Liver (tissue), 8 donors: ENCODE measurements at regions not wholly inside any gene's neighbourhood (a gene's known extent, or its start where the extent isn't known, plus 50 kb on each side); places are given as distances from the start of the nearest gene placed in this dataset.
"Not testable (repeated sequence)": the region's sequence is repeated elsewhere in the genome, so short reads cannot be mapped to it uniquely, and the experiment has no call there.

Experiments
- DNase-seq: peaks from one replicate; pipeline ENCODE4 v3.0.0-alpha.2; 2017; ENCODE audit warnings: low spot score
- H3K27ac ChIP-seq, 2 donors: one replicate each; pipeline ENCODE4 v1.7.0; 2013; ENCODE audit warnings: inconsistent platforms in 2 of 2, low read length in 2 of 2, control low read depth in 1 of 2, low read depth in 1 of 2, mild to moderate bottlenecking in 1 of 2
- H3K27me3 ChIP-seq, 4 donors: one replicate each; pipeline versions ENCODE4 v1.6.1 to v1.7.0; 2013; ENCODE audit warnings: low read length in 3 of 4, inconsistent platforms in 1 of 4, mild to moderate bottlenecking in 1 of 4, moderate library complexity in 1 of 4; ENCODE audit not compliant: control insufficient read depth in 4 of 4, insufficient read depth in 4 of 4
- H3K36me3 ChIP-seq, 4 donors: one replicate each; pipeline versions ENCODE4 v1.6.1 to v1.7.0; 2013; ENCODE audit warnings: low read length in 3 of 4, mild to moderate bottlenecking in 3 of 4, low read depth in 1 of 4, moderate library complexity in 1 of 4; ENCODE audit not compliant: control insufficient read depth in 4 of 4, insufficient read depth in 3 of 4
- H3K4me1 ChIP-seq, 4 donors: one replicate each; pipeline versions ENCODE4 v1.6.1 to v1.7.0; 2013; ENCODE audit warnings: low read length in 3 of 4, mild to moderate bottlenecking in 3 of 4, moderate library complexity in 1 of 4; ENCODE audit not compliant: control insufficient read depth in 4 of 4, insufficient read depth in 4 of 4
- H3K4me3 ChIP-seq, 3 donors: one replicate each; pipeline versions ENCODE4 v1.6.1 to v1.7.0; 2013; ENCODE audit warnings: low read length in 3 of 3, control low read depth in 1 of 3, low read depth in 1 of 3, mild to moderate bottlenecking in 1 of 3
- H3K9ac ChIP-seq, 2 donors: one replicate each; pipeline ENCODE4 v1.7.0; 2013; ENCODE audit warnings: low read length in 2 of 2, mild to moderate bottlenecking in 2 of 2, moderate library complexity in 2 of 2, control low read depth in 1 of 2, low read depth in 1 of 2
- H3K9me3 ChIP-seq, 4 donors: one replicate each; pipeline versions ENCODE4 v1.6.1 to v1.7.0; 2013; ENCODE audit warnings: low read length in 3 of 4; ENCODE audit not compliant: control insufficient read depth in 4 of 4
- ATF3 ChIP-seq: IDR thresholded peaks from 2 replicates; pipeline ENCODE4 v1.6.1; 2016; ENCODE audit warnings: antibody characterized with exemption
- CTCF ChIP-seq: fragments of 150-350 bp; IDR thresholded peaks from 2 replicates; pipeline ENCODE4 v1.5.1; 2017; ENCODE audit warnings: improper control_type of control experiment, low read depth, low read length; ENCODE audit not compliant: missing input control
- EGR1 ChIP-seq, 2 donors: IDR thresholded peaks; 2 replicates each; pipeline ENCODE4 v1.6.1; 2016 to 2018; ENCODE audit warnings: antibody characterized with exemption in 2 of 2, low read depth in 2 of 2
- FOXA1 ChIP-seq: IDR thresholded peaks from 2 replicates; pipeline ENCODE4 v1.6.1; 2016; ENCODE audit warnings: antibody characterized with exemption
- FOXA2 ChIP-seq: IDR thresholded peaks from 2 replicates; pipeline ENCODE4 v1.6.1; 2016; ENCODE audit warnings: antibody characterized with exemption
- GABPA ChIP-seq, 2 donors: IDR thresholded peaks in 1 of 2; conservative IDR thresholded peaks in 1 of 2; 2 replicates each; pipeline ENCODE4 v1.6.1; 2016; ENCODE audit warnings: antibody characterized with exemption in 2 of 2, mild to moderate bottlenecking in 1 of 2, moderate library complexity in 1 of 2
- HNF4A ChIP-seq, 2 donors: conservative IDR thresholded peaks; 2 replicates each; pipeline ENCODE4 v1.6.1; 2016; ENCODE audit warnings: antibody characterized with exemption in 2 of 2, mild to moderate bottlenecking in 2 of 2
- HNF4G ChIP-seq: IDR thresholded peaks from 2 replicates; pipeline ENCODE4 v1.6.1; 2016; ENCODE audit warnings: antibody characterized with exemption
- JUND ChIP-seq, 2 donors: IDR thresholded peaks; 2 replicates each; pipeline ENCODE4 v1.6.1; 2016; ENCODE audit warnings: antibody characterized with exemption in 2 of 2
- MAX ChIP-seq: IDR thresholded peaks from 2 replicates; pipeline ENCODE4 v1.6.1; 2016; ENCODE audit warnings: antibody characterized with exemption
- NR2F2 ChIP-seq: IDR thresholded peaks from 2 replicates; pipeline ENCODE4 v1.6.1; 2016; ENCODE audit warnings: antibody characterized with exemption
- RAD21 ChIP-seq, 2 donors: IDR thresholded peaks; 2 replicates each; pipeline ENCODE4 v1.6.1; 2016; ENCODE audit warnings: antibody characterized with exemption in 2 of 2, mild to moderate bottlenecking in 2 of 2
- REST ChIP-seq: IDR thresholded peaks from 2 replicates; pipeline ENCODE4 v1.6.1; 2016; ENCODE audit warnings: antibody characterized with exemption, mild to moderate bottlenecking
- RXRA ChIP-seq, 2 donors: IDR thresholded peaks; 2 replicates each; pipeline ENCODE4 v1.6.1; 2017 to 2018; ENCODE audit warnings: antibody characterized with exemption in 2 of 2, mild to moderate bottlenecking in 1 of 2
- SP1 ChIP-seq: IDR thresholded peaks from 2 replicates; pipeline ENCODE4 v1.6.1; 2018; ENCODE audit warnings: antibody characterized with exemption, mild to moderate bottlenecking
- TAF1 ChIP-seq: conservative IDR thresholded peaks from 2 replicates; pipeline ENCODE4 v1.6.1; 2016; ENCODE audit warnings: antibody characterized with exemption, mild to moderate bottlenecking
- YY1 ChIP-seq: IDR thresholded peaks from 2 replicates; pipeline ENCODE4 v1.6.1; 2016; ENCODE audit warnings: antibody characterized with exemption, mild to moderate bottlenecking
- ZBTB33 ChIP-seq: IDR thresholded peaks from 2 replicates; pipeline ENCODE4 v1.6.1; 2016; ENCODE audit warnings: antibody characterized with exemption
- WGBS: extraction: QIAGEN DNeasy Blood & Tissue Kit; methylation state at CpG from one replicate; pipeline ENCODE4 v1.1.7; 2013; 5-methylcytosine and 5-hydroxymethylcytosine counted together
- donor health status: healthy.
- donor health status: healthy.
- donor health status: healthy.
- donor health status: healthy.
- donor health status: healthy.

- no peaks in the 10 kb centered on the region for H3K36me3 ChIP-seq
- H3K4me3 ChIP-seq = no peak overlapping the region
- H3K4me1 ChIP-seq = no peaks in the 10 kb centered on the region
- no peak for DNase-seq
- no peak overlapping the region for H3K27ac ChIP-seq
- no peaks in the 10 kb centered on the region for H3K27me3 ChIP-seq
- no peak for TF ChIP-seq SP1
- no peak for TF ChIP-seq RXRA (IDR thresholded peaks at IDR 0.05)
- no peak for TF ChIP-seq ATF3
- no peak for TF ChIP-seq HNF4G
- TF ChIP-seq YY1 = no peak
- TF ChIP-seq MAX = no peak
- TF ChIP-seq NR2F2 = no peak
- no peak for TF ChIP-seq EGR1 (IDR thresholded peaks at IDR 0.05; ENCODE audit: low read depth in 2 of 2)
- TF ChIP-seq GABPA (IDR thresholded peaks at IDR 0.05 in 1 of 2, conservative IDR thresholded peaks at IDR 0.05 in 1 of 2) = no peak
- no peak for TF ChIP-seq CTCF
- TF ChIP-seq RAD21 (IDR thresholded peaks at IDR 0.05) = no peak
- no peak for TF ChIP-seq JUND (IDR thresholded peaks at IDR 0.05)
- no peak for TF ChIP-seq FOXA1
- no peak for TF ChIP-seq FOXA2
- no peak for TF ChIP-seq TAF1
- H3K9me3 ChIP-seq = no peaks in the 10 kb centered on the region
- no peak overlapping the region for H3K9ac ChIP-seq
Observed at GRCh38 chr9:83191154-83191553, 128.2 kb upstream of the RASEF start.

- not testable (repeated sequence) for H3K4me1 ChIP-seq, H3K9ac ChIP-seq, H3K4me3 ChIP-seq, DNase-seq, H3K9me3 ChIP-seq, H3K27ac ChIP-seq, H3K27me3 ChIP-seq, H3K36me3 ChIP-seq
- WGBS = 70% methylated on average over 4 of the region's 4 CpGs
Observed at GRCh38 chr9:83189026-83189425, 126.1 kb upstream of the RASEF start.

- Histone ChIP-seq H3K27me3 (no peaks in the 10 kb centered on the region), H3K4me1 (no peaks in the 10 kb centered on the region), H3K4me3 (no peak overlapping the region), H3K9me3 (no peaks in the 10 kb centered on the region), H3K27ac (no peak overlapping the region), H3K36me3 (no peaks in the 10 kb centered on the region), H3K9ac (no peak overlapping the region)
- TF ChIP-seq JUND (IDR thresholded peaks at IDR 0.05) (no peak), RXRA (IDR thresholded peaks at IDR 0.05) (no peak), YY1 (no peak), REST (no peak), SP1 (no peak), CTCF (no peak), GABPA (IDR thresholded peaks at IDR 0.05 in 1 of 2, conservative IDR thresholded peaks at IDR 0.05 in 1 of 2) (no peak), ATF3 (no peak), HNF4G (no peak), ZBTB33 (no peak), RAD21 (IDR thresholded peaks at IDR 0.05) (no peak), NR2F2 (no peak), HNF4A (conservative IDR thresholded peaks at IDR 0.05) (no peak), FOXA1 (no peak)
- WGBS = 75% methylated on average over 3 of the region's 3 CpGs
- DNase-seq = no peak
Observed at GRCh38 chr9:83188277-83188676, 125.3 kb upstream of the RASEF start.
